ENCODE measurements at regions not wholly inside any gene's neighbourhood (a gene's known extent, or its start where the extent isn't known, plus 50 kb on each side); places are given as distances from the start of the nearest gene placed in this dataset.
A peak's percentile ranks its signal among the peaks of the same experiment; 100 is the strongest.
"Not testable (repeated sequence)": the region's sequence is repeated elsewhere in the genome, so short reads cannot be mapped to it uniquely, and the experiment has no call there.

- H3K4me3 ChIP-seq (ENCODE audit: control insufficient read depth, low read depth, low read length) = no peak overlapping the region
- DNase-seq (ENCODE audit: low read depth) = peak; percentile 61
- peak; percentile 23 for TF ChIP-seq CTCF (conservative IDR thresholded peaks at IDR 0.05; ENCODE audit: control insufficient read depth, insufficient read depth, low read depth, low read length)
Measured at GRCh38 chr13:48873587-48873986, 102.1 kb upstream of the FNDC3A start.

DNA sequence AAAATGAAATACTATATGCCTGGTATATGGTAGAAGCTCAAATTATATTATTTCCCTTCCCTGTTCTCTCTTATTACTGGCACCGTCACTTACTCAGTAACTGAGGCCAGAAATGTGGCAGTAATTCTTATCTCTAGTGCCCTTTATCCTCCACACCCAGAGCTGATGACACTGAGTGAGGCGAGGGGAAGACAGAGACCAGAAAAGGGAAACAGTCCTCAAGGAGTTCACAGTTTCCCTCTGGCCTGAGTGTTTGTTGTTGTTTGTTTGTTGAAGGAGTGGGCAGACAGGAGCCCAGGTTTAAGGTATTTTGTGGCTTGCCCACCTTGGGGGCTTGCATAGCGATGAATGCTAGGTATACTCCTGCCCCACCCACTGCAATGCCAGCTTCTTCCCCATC lies 101.5 kb upstream of the FNDC3A start:
- H3K4me3 ChIP-seq (ENCODE audit: control insufficient read depth, low read depth, low read length) = no peak overlapping the region
- no peak for DNase-seq (ENCODE audit: low read depth)
- no peak for TF ChIP-seq CTCF (conservative IDR thresholded peaks at IDR 0.05; ENCODE audit: control insufficient read depth, insufficient read depth, low read depth, low read length)

GRCh38 chr13:48875047-48875446 lies 100.7 kb upstream of the FNDC3A start:
- no peak overlapping the region for H3K4me3 ChIP-seq (ENCODE audit: control insufficient read depth, low read depth, low read length)
- no peak for DNase-seq (ENCODE audit: low read depth)
- TF ChIP-seq CTCF (conservative IDR thresholded peaks at IDR 0.05; ENCODE audit: control insufficient read depth, insufficient read depth, low read depth, low read length) = no peak

- DNase-seq (ENCODE audit: low read depth) = no peak
- TF ChIP-seq CTCF (conservative IDR thresholded peaks at IDR 0.05; ENCODE audit: control insufficient read depth, insufficient read depth, low read depth, low read length) = no peak
- H3K4me3 ChIP-seq (ENCODE audit: control insufficient read depth, low read depth, low read length) = no peak overlapping the region
Measured at GRCh38 chr13:48876289-48876688, 99.4 kb upstream of the FNDC3A start.

- no peak for TF ChIP-seq CTCF (conservative IDR thresholded peaks at IDR 0.05; ENCODE audit: control insufficient read depth, insufficient read depth, low read depth, low read length)
- peak; percentile 14 for DNase-seq (ENCODE audit: low read depth)
- no peak overlapping the region for H3K4me3 ChIP-seq (ENCODE audit: control insufficient read depth, low read depth, low read length)
Measured at GRCh38 chr13:48879432-48879831, 96.3 kb upstream of the FNDC3A start.

DNA sequence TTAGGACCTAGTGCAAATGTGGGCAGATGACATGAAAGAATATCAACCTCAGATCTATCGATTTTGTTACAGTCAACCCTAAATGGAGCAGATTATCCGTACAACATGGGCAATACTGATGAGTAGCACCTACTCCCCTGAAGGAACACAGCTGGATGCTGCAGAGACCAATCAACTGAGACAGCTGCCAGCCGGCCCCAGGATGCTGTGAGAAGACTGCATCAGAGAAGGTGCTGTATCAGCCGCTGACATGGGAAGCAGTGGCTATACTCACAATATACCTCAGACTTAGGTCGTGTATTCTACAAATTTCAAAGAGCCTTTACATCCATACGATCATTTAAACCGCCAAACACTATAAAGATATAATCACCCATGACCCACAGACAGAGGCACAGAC lies 95.9 kb upstream of the FNDC3A start:
- no peak for TF ChIP-seq CTCF (conservative IDR thresholded peaks at IDR 0.05; ENCODE audit: control insufficient read depth, insufficient read depth, low read depth, low read length)
- no peak overlapping the region for H3K4me3 ChIP-seq (ENCODE audit: control insufficient read depth, low read depth, low read length)
- DNase-seq (ENCODE audit: low read depth) = no peak

DNA sequence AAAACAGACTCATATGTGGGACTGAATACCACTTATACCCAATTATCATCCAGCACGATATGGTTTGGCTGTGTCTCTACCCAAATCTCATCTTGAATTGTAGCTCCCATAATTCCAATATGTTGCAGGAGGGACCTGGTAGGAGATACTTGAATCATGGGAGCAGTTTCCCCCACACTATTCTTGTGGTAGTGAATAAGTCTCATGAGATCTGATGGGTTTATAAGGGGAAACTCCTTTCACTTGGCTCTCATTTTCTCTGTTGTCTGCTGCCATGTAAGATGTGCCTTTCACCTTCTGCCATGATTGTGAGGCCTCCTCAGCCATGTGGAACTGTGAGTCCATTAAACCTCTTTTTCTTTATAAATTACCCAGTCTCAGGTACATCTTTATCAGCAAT lies 91.9 kb upstream of the FNDC3A start:
- not testable (repeated sequence) for DNase-seq (ENCODE audit: low read depth); H3K4me3 ChIP-seq (ENCODE audit: control insufficient read depth, low read depth, low read length)

Data from fibroblast of mammary gland (primary cell).